LNCaP clone FGC (cell line): ENCODE measurements at regions not wholly inside any gene's neighbourhood (a gene's known extent, or its start where the extent isn't known, plus 50 kb on each side); places are given as distances from the start of the nearest gene placed in this dataset.

Experiments used
- DNase-seq: peaks from one replicate; pipeline ENCODE4 v3.0.0-alpha.2; 2011; ENCODE audit warnings: low read depth
- H3K4me3 ChIP-seq: 2 replicates; pipeline ENCODE4 v1.5.1; 2011; ENCODE audit warnings: mild to moderate bottlenecking, low read depth, low read length, control low read depth
- CTCF ChIP-seq: IDR thresholded peaks from 2 replicates; pipeline ENCODE4 v1.5.1; 2012; ENCODE audit warnings: mild to moderate bottlenecking; ENCODE audit not compliant: control insufficient read depth, insufficient read depth; ENCODE audit errors: extremely low read depth

- H3K4me3 ChIP-seq = no peak overlapping the region
- no peak for DNase-seq
- no peak for TF ChIP-seq CTCF
Measured at GRCh38 chr3:55272031-55272645, 215.0 kb downstream of the WNT5A start.

- DNase-seq = no peak
- no peak for TF ChIP-seq CTCF
- H3K4me3 ChIP-seq = no peak overlapping the region
Measured at GRCh38 chr3:55271549-55271948, 215.6 kb downstream of the WNT5A start.

DNA sequence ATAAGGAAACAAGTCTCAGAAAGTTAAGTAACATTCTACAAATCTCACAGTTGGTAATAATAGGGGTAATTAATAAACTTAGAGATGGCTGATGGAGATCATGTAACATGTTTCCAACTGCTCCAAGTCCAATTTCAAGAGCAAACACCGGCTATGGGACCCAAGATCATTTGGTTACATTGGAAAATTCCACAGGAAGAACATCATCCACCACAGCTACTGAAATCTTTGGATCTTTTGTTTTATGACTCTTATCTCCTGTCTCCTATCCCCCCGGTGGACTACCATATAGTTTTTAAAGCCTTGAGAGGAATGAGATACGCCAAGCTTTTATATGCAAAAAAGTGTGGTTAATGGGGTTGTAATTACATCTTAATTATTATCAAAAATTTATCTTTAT is 216.1 kb downstream of the WNT5A start:
- no peak overlapping the region for H3K4me3 ChIP-seq
- DNase-seq = no peak
- no peak for TF ChIP-seq CTCF

GRCh38 chr3:55269636-55270035 is 217.5 kb downstream of the WNT5A start:
- no peak overlapping the region for H3K4me3 ChIP-seq
- TF ChIP-seq CTCF = no peak
- no peak for DNase-seq

DNA sequence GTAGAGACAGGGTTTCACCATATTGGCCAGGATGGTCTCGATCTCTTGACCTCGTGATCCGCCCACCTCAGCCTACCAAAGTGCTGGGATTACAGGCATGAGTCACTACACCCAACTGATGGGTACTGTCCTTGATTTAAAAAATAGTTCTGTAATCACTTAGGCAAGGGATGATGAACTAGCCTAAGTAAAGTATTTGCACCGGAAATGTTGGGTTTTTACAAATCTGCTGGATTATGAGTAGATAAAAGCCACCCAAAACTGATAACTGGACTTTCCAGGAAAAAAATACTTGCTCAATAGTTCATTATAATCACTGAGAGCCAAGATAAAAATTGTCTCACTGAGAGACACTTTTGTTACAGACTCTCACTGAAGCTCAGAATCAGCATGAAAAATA is 218.0 kb downstream of the WNT5A start:
- no peak overlapping the region for H3K4me3 ChIP-seq
- no peak for TF ChIP-seq CTCF
- no peak for DNase-seq

DNA sequence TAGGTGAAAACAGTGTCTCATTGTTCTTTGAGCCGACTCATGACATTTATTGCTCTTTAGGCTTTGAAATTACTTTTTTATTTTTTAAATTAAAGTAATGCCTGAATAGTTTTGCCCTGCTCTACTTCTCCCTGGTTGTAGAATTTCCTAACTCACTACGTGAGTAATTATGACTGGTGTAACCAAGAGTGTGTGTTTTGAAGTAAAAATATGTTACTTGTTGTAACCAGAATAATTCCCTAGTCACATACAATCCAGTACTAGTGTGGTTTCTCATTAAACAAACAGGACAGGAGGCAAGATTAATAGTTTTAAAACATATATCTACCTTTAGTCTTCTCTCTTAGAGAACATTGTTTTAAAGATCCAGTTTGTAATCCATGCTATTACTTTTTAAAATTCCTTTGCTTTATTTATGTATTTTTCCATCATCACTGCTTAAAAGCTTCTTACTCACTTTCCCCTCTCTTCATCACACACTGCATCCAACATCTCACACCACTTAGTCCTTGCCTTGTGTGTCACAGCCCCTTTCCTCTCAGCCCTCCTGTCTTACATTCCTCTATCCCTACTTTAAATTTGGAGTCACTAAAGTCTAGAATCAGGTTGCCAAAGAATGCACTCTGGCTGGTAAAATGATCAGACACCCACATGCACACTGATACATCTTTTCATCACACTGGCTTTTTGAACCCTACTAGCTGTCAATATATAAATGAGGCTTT is 219.7 kb downstream of the WNT5A start:
- H3K4me3 ChIP-seq = no peak overlapping the region
- TF ChIP-seq CTCF = no peak
- no peak for DNase-seq

- DNase-seq = no peak
- H3K4me3 ChIP-seq = no peak overlapping the region
- TF ChIP-seq CTCF = no peak
Measured at GRCh38 chr3:55264919-55265318, 222.2 kb downstream of the WNT5A start.
